HepG2 (cell line): ENCODE measurements at regions not wholly inside any gene's neighbourhood (a gene's known extent, or its start where the extent isn't known, plus 50 kb on each side); places are given as distances from the start of the nearest gene placed in this dataset.

Experiments
- ATAC-seq: fragments of 200-7000 bp; cut with Tn5 transposase; 3 replicates; pipeline ENCODE4 v1.9.1; 2020; ENCODE audit warnings: mild to moderate bottlenecking, moderate library complexity
- BruUV-seq: library from RNA; stranded (reverse); fragments of 400-500 nt; replicated peaks from 2 replicates; lab custom pipeline; 2021; lab: Mats Ljungman, UMichigan
- CTCF ChIA-PET: fragments of 300-600 bp; formaldehyde crosslinking; extraction: SDS; loops from one replicate; lab custom pipeline; 2021; ENCODE audit warnings: low total read pairs, inconsistent platforms, low intra/inter-chr PET ratio; lab: Yijun Ruan, JAX
- POLR2A ChIA-PET: fragments of 350-600 bp; sonication (Branson Sonifier 250); formaldehyde crosslinking; loops from one replicate; lab custom pipeline; 2020; ENCODE audit warnings: antibody characterized with exemption, inconsistent platforms; lab: Yijun Ruan, JAX
- DNase-seq: peaks from one replicate; pipeline ENCODE4 v3.0.0-alpha.2; 2015; ENCODE audit warnings: low spot score
- FAIRE-seq: peaks from 3 replicates; lab custom pipeline; 2011; peaks lifted over from hg19 to GRCh38; lab: Jason Lieb, UNC
- H2AFZ ChIP-seq: one replicate; pipeline ENCODE4 v1.6.1; 2011; ENCODE audit warnings: low read length, inconsistent platforms
- H3K27ac ChIP-seq: fragments of 300-600 bp; 3 replicates; pipeline ENCODE4 v1.8.0; 2011; ENCODE audit warnings: mixed run types, mild to moderate bottlenecking, mixed read lengths, low read length, inconsistent platforms; ENCODE audit not compliant: insufficient read depth; ENCODE audit errors: extremely low read length
- H3K27me3 ChIP-seq, 2 experiments: fragments of 200-600 bp in 1 of 2; 2 replicates in 1 of 2; 3 replicates in 1 of 2; pipeline versions ENCODE4 v1.6.0 to v1.8.0; 2011; ENCODE audit warnings: low read length in 2 of 2, mild to moderate bottlenecking in 2 of 2, moderate library complexity in 2 of 2, inconsistent platforms in 1 of 2; ENCODE audit not compliant: insufficient read depth in 2 of 2, control insufficient read depth in 1 of 2
- H3K36me3 ChIP-seq, 2 experiments: fragments of 200-600 bp in 1 of 2; replicated peaks in 1 of 2; 2 replicates in 1 of 2; 3 replicates in 1 of 2; pipeline versions ENCODE4 v1.5.1 to v1.8.0; 2011; ENCODE audit warnings: low read length in 2 of 2, inconsistent platforms in 1 of 2; ENCODE audit not compliant: insufficient read depth in 2 of 2, control insufficient read depth in 1 of 2
- H3K4me1 ChIP-seq: 2 replicates; pipeline ENCODE4 v1.5.1; 2012; ENCODE audit warnings: low read length, inconsistent platforms; ENCODE audit not compliant: insufficient read depth
- H3K4me2 ChIP-seq: 2 replicates; pipeline ENCODE4 v1.6.0; 2011; ENCODE audit warnings: low read depth, low read length, inconsistent platforms
- H3K4me3 ChIP-seq, 3 experiments: fragments of 200-600 bp in 1 of 3; sonication (generic), shearing (Covaris generic) in 1 of 3; replicated peaks in 1 of 3; 2 replicates each; pipeline ENCODE4 v1.5.1; 2011 to 2016; ENCODE audit warnings: low read length in 3 of 3, inconsistent platforms in 2 of 3, low read depth in 2 of 3, mild to moderate bottlenecking in 2 of 3, control low read depth in 1 of 3, mixed read lengths in 1 of 3; ENCODE audit not compliant: insufficient read depth in 1 of 3
- H3K79me2 ChIP-seq: one replicate; pipeline ENCODE4 v1.6.1; 2011; ENCODE audit warnings: low read length, inconsistent platforms; ENCODE audit not compliant: insufficient read depth
- H3K9ac ChIP-seq: 2 replicates; pipeline ENCODE4 v1.6.0; 2011; ENCODE audit warnings: mild to moderate bottlenecking, low read depth, low read length, inconsistent platforms; ENCODE audit not compliant: insufficient read depth
- H3K9me3 ChIP-seq: 2 replicates; pipeline ENCODE4 v1.5.1; 2012; ENCODE audit warnings: mild to moderate bottlenecking, low read length
- H4K20me1 ChIP-seq: 2 replicates; pipeline ENCODE4 v1.6.0; 2011; ENCODE audit warnings: inconsistent platforms, mild to moderate bottlenecking, low read length, moderate library complexity; ENCODE audit not compliant: insufficient read depth
- AGO2 ChIP-seq: fragments of 200-400 bp; formaldehyde crosslinking; optimal IDR thresholded peaks from 2 replicates; pipeline ENCODE3; 2017; ENCODE audit warnings: mild to moderate bottlenecking, low read depth, low read length, moderate library complexity
- DNMT1 ChIP-seq: sonication (generic); formaldehyde crosslinking; IDR thresholded peaks from 2 replicates; pipeline ENCODE4 v1.5.1; 2020; ENCODE audit warnings: mild to moderate bottlenecking, missing genetic modification reagents
- EP300 ChIP-seq, 3 experiments: sonication (generic) in 1 of 3; formaldehyde crosslinking in 1 of 3; IDR thresholded peaks; 2 replicates each; pipeline versions ENCODE4 v1.5.1 to v1.6.1; 2011 to 2020; ENCODE audit warnings: low read depth in 2 of 3, low read length in 2 of 3, borderline replicate concordance in 1 of 3, improper control_type of control experiment in 1 of 3, mild to moderate bottlenecking in 1 of 3, missing genetic modification reagents in 1 of 3, moderate library complexity in 1 of 3
- GZF1 ChIP-seq: sonication (generic); formaldehyde crosslinking; IDR thresholded peaks from 2 replicates; pipeline ENCODE4 v1.5.1; 2020; ENCODE audit warnings: mild to moderate bottlenecking, missing genetic modification reagents
- IRF2 ChIP-seq: IDR thresholded peaks from 2 replicates; pipeline ENCODE4 v1.6.1; 2018; ENCODE audit warnings: missing genetic modification reagents, missing compliant biosample characterization
- NFIC ChIP-seq: IDR thresholded peaks from 2 replicates; pipeline ENCODE4 v1.6.1; 2012; ENCODE audit warnings: mild to moderate bottlenecking, low read length, inconsistent platforms
- NFKBIZ ChIP-seq: IDR thresholded peaks from 2 replicates; pipeline ENCODE4 v1.6.1; 2018; ENCODE audit warnings: missing genetic modification reagents, missing compliant biosample characterization
- RORA ChIP-seq: sonication (generic); formaldehyde crosslinking; IDR thresholded peaks from 2 replicates; pipeline ENCODE4 v1.5.0; 2020; ENCODE audit warnings: mild to moderate bottlenecking, missing genetic modification reagents, moderate library complexity
- SIX4 ChIP-seq: sonication (generic); formaldehyde crosslinking; IDR thresholded peaks from 2 replicates; pipeline ENCODE4 v1.4.0; 2020; ENCODE audit warnings: missing genetic modification reagents
- YEATS2 ChIP-seq: sonication (generic); formaldehyde crosslinking; IDR thresholded peaks from 2 replicates; pipeline ENCODE4 v1.4.0; 2020; ENCODE audit warnings: missing genetic modification reagents, borderline replicate concordance
- YEATS4 ChIP-seq: sonication (generic); formaldehyde crosslinking; IDR thresholded peaks from 2 replicates; pipeline ENCODE4 v1.4.0; 2020; ENCODE audit warnings: missing genetic modification reagents, borderline replicate concordance
- ZBTB43 ChIP-seq: sonication (generic); formaldehyde crosslinking; conservative IDR thresholded peaks from 2 replicates; pipeline ENCODE4 v1.4.0; 2020; ENCODE audit warnings: missing genetic modification reagents
- ZMYM2 ChIP-seq: sonication (generic); formaldehyde crosslinking; IDR thresholded peaks from 2 replicates; pipeline ENCODE4 v1.8.0; 2022; ENCODE audit warnings: mild to moderate bottlenecking, missing genetic modification reagents
- ZNF3 ChIP-seq: IDR thresholded peaks from 2 replicates; pipeline ENCODE4 v1.7.0; 2017; ENCODE audit warnings: inconsistent platforms
- ZNF639 ChIP-seq: conservative IDR thresholded peaks from 2 replicates; pipeline ENCODE4 v1.6.1; 2018; ENCODE audit warnings: missing genetic modification reagents
- WGBS: methylation state at CpG from one replicate; pipeline ENCODE4 v1.1.6; 2017; ENCODE audit warnings: low lambda C conversion rate; 5-methylcytosine and 5-hydroxymethylcytosine counted together
- in situ Hi-C: cut with HindIII; loops from 2 replicates; pipeline ENCODE4 v1.10.0; 2017; ENCODE audit warnings: low pct_unique_long_range_greater_than_20kb; ENCODE audit not compliant: extremely low pct_ligation_motif_present
- intact Hi-C: fragments of 100-400 bp; cut with micrococcal nuclease; formaldehyde crosslinking; loops from one replicate; pipeline ENCODE4 v1.10.0; 2022; ENCODE audit not compliant: unreplicated experiment

GRCh38 chr1:116827607-116828105 is 73.4 kb downstream of the CD2 start (continued):
- no peak for TF ChIP-seq ZNF3 (CRISPR knock-in tag)
- TF ChIP-seq YEATS4: no peak

GRCh38 chr1:116832308-116832931 is 77.3 kb upstream of the PTGFRN start:
- H3K4me1 ChIP-seq: no peaks in the 10 kb centered on the region; the same call in 1 of the 2 replicates
- WGBS: 29% methylated on average over 6 of the region's 6 CpGs
- no TSS peak for BruUV-seq
- no peaks in the 10 kb centered on the region for H3K9me3 ChIP-seq
- H3K4me2 ChIP-seq: no peak overlapping the region
- intact Hi-C loops: no loop called here
- TF ChIP-seq YEATS2 (CRISPR knock-in tag) (no peak), RORA (no peak), EP300 (IDR thresholded peaks at IDR 0.05; ENCODE audit: low read depth in 2 of 2, low read length in 2 of 2) (no peak), EP300 (CRISPR knock-in tag; IDR thresholded peaks at IDR 0.05; ENCODE audit: borderline replicate concordance) (no peak)
- H3K27ac ChIP-seq: no peak overlapping the region
- no peak for FAIRE-seq
- CTCF ChIA-PET: no interaction called here
- no peaks in the 10 kb centered on the region for H3K36me3 ChIP-seq
- no peak overlapping the region for H3K9ac ChIP-seq
- DNase-seq: no peak
- no peak overlapping the region for H2AFZ ChIP-seq
- peaks cover 1 to 9% of the 10 kb centered on the region in 2 experiments; a peak in 2 of 5 replicates for H3K27me3 ChIP-seq
- no peak overlapping the region for H3K4me3 ChIP-seq
- H3K79me2 ChIP-seq: no peaks in the 10 kb centered on the region
- POLR2A ChIA-PET: no interaction called here
- H4K20me1 ChIP-seq: no peaks in the 10 kb centered on the region
- no peak for ATAC-seq
- in situ Hi-C loops: no loop called here

GRCh38 chr1:116832932-116833578 is 76.7 kb upstream of the PTGFRN start:
- no TSS peak for BruUV-seq
- in situ Hi-C loops: no loop called here
- H3K79me2 ChIP-seq: no peaks in the 10 kb centered on the region
- H3K4me1 ChIP-seq: no peaks in the 10 kb centered on the region
- no peaks in the 10 kb centered on the region for H4K20me1 ChIP-seq
- ATAC-seq (no peak), DNase-seq (no peak), FAIRE-seq (no peak)
- CTCF ChIA-PET: no interaction called here
- intact Hi-C loops: no loop called here
- H3K27me3 ChIP-seq: peaks cover 1 to 9% of the 10 kb centered on the region in 2 experiments; a peak in 2 of 5 replicates
- no peaks in the 10 kb centered on the region for H3K36me3 ChIP-seq
- H3K4me3 ChIP-seq: no peak overlapping the region
- no peaks in the 10 kb centered on the region for H3K9me3 ChIP-seq
- no peak overlapping the region for H2AFZ ChIP-seq
- no peak overlapping the region for H3K4me2 ChIP-seq
- POLR2A ChIA-PET: no interaction called here
- 22% methylated on average over 3 of the region's 3 CpGs for WGBS
- H3K9ac ChIP-seq: no peak overlapping the region
- H3K27ac ChIP-seq: no peak overlapping the region
- TF ChIP-seq IRF2 (CRISPR knock-in tag): no peak
- no peak for TF ChIP-seq ZNF639 (CRISPR knock-in tag)
- TF ChIP-seq GZF1: no peak
- TF ChIP-seq NFKBIZ (CRISPR knock-in tag): no peak
- TF ChIP-seq NFIC: no peak
- TF ChIP-seq ZMYM2 (CRISPR knock-in tag): no peak
- no peak for TF ChIP-seq DNMT1 (CRISPR knock-in tag)
- TF ChIP-seq ZBTB43 (CRISPR knock-in tag): no peak
- no peak for TF ChIP-seq AGO2
- no peak for TF ChIP-seq SIX4 (CRISPR knock-in tag)
